ENCODE measurements at regions not wholly inside any gene's neighbourhood (a gene's known extent, or its start where the extent isn't known, plus 50 kb on each side); places are given as distances from the start of the nearest gene placed in this dataset.
"Not testable (repeated sequence)": the region's sequence is repeated elsewhere in the genome, so short reads cannot be mapped to it uniquely, and the experiment has no call there.

DNA sequence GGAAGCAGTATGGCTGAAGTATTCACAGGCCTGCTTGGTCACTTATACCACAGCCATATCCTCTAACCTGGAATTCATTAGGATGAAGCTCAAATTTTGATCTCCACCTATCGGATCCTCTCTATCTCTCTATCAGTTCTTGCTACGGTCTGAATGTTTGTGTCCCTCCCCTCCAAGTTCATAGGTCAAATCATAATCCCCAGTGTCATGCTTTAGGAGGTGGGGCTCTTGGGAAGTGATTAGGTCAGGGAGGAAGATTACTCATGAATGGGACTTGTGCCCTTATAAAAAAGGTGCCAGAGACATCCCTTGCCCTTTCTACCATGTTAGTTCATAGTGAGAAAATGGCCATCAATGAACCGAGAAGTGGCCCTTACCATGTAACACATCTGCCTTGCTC lies 190.8 kb upstream of the MYLIP start:
- DNase-seq (ENCODE audit: low read depth) = no peak

DNA sequence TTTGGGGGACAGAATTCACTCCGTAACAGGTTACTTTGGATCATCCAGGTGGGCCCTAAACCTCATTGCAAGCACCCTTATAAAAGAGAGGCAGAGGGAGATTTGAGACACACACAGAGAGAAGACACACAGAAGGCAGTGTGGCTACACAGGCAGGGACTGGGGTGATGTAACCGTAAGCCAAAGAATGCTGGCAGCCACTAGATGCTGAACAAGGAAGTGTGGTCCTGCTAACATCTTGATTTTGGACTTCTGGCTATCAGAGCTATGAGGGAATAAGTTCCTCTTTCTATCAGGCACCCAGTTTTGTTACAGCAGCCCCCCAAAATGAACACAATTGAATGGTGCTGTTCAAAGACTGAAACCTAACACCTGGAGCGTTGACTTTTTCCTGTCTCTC lies 191.3 kb upstream of the MYLIP start:
- H3K4me3 ChIP-seq (ENCODE audit: control insufficient read depth, low read depth, low read length) = no peak overlapping the region
- DNase-seq (ENCODE audit: low read depth) = no peak
- TF ChIP-seq CTCF (conservative IDR thresholded peaks at IDR 0.05; ENCODE audit: control insufficient read depth, insufficient read depth, low read depth, low read length) = no peak

More for the DNA sequence above, 190.8 kb upstream of the MYLIP start:
- TF ChIP-seq CTCF (conservative IDR thresholded peaks at IDR 0.05; ENCODE audit: control insufficient read depth, insufficient read depth, low read depth, low read length) = no peak
- H3K4me3 ChIP-seq (ENCODE audit: control insufficient read depth, low read depth, low read length) = no peak overlapping the region

GRCh38 chr6:15936503-15936902 lies 192.4 kb upstream of the MYLIP start:
- H3K4me3 ChIP-seq (ENCODE audit: control insufficient read depth, low read depth, low read length) = no peak overlapping the region
- no peak for DNase-seq (ENCODE audit: low read depth)
- TF ChIP-seq CTCF (conservative IDR thresholded peaks at IDR 0.05; ENCODE audit: control insufficient read depth, insufficient read depth, low read depth, low read length) = no peak

GRCh38 chr6:15935661-15936060 lies 193.2 kb upstream of the MYLIP start:
- no peak for DNase-seq (ENCODE audit: low read depth)
- TF ChIP-seq CTCF (conservative IDR thresholded peaks at IDR 0.05; ENCODE audit: control insufficient read depth, insufficient read depth, low read depth, low read length) = no peak
- no peak overlapping the region for H3K4me3 ChIP-seq (ENCODE audit: control insufficient read depth, low read depth, low read length)

- DNase-seq (ENCODE audit: low read depth); H3K4me3 ChIP-seq (ENCODE audit: control insufficient read depth, low read depth, low read length): not testable (repeated sequence)
Measured at GRCh38 chr6:15931697-15932096, 197.2 kb upstream of the MYLIP start.

DNA sequence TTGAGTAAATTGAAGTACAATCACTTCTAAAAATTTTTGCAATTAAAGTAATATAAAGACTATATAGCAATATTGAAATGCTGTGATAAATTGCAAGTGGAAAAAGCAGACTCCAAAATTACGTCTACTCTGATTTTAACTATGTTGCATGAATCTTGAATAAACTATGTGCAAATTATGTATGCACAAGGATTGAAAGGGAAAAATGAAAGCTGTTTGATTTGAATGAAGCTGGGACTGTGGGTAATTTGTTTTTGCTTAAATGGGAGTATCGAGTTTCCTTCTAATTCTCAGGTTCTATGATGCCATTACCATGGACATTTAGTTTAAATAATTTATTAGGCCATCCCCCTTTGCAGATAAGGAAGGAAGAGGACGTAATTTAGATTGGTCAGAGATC lies 198.7 kb upstream of the MYLIP start:
- no peak overlapping the region for H3K4me3 ChIP-seq (ENCODE audit: control insufficient read depth, low read depth, low read length)
- no peak for DNase-seq (ENCODE audit: low read depth)
- TF ChIP-seq CTCF (conservative IDR thresholded peaks at IDR 0.05; ENCODE audit: control insufficient read depth, insufficient read depth, low read depth, low read length) = no peak

- no peak overlapping the region for H3K4me3 ChIP-seq (ENCODE audit: control insufficient read depth, low read depth, low read length)
- no peak for DNase-seq (ENCODE audit: low read depth)
- no peak for TF ChIP-seq CTCF (conservative IDR thresholded peaks at IDR 0.05; ENCODE audit: control insufficient read depth, insufficient read depth, low read depth, low read length)
Measured at GRCh38 chr6:15929685-15930084, 199.2 kb upstream of the MYLIP start.
